ENCODE measurements at regions not wholly inside any gene's neighbourhood (a gene's known extent, or its start where the extent isn't known, plus 50 kb on each side); places are given as distances from the start of the nearest gene placed in this dataset.
A peak's percentile ranks its signal among the peaks of the same experiment; 100 is the strongest.

DNA sequence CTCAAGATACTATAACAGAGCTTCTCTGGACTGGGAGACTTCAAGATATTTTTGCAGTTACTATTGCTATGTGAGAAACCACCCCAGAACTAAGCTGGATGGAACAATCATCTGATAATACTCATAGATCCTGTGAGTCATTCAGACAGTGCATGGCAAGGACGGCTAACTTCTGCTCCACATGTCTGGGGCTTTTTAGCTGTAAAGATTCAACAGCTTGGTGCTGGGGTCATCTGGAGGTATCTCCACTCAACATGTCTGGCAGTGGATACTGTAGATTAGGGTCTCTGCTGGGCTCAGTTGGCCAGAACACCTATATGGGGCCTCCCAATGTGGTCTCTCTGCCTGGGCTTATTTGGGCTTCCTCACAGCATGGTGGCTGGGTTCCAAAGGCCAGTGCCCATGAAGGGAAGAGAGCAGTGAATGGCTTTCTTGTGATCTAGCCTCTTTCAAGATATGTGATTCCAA lies 117.3 kb upstream of the SLC7A14 start (continued):
- TF ChIP-seq ZNF431 (CRISPR knock-in tag; IDR thresholded peaks at IDR 0.05) (no peak), CBFA2T2 (conservative IDR thresholded peaks at IDR 0.05) (peak; percentile 90), ZFX (CRISPR knock-in tag; IDR thresholded peaks at IDR 0.05) (no peak), MYNN (IDR thresholded peaks at IDR 0.05) (peak; percentile 52; the same call in 1 of the 2 replicates), MYNN (CRISPR knock-in tag; IDR thresholded peaks at IDR 0.05) (no peak), HOXB6 (CRISPR knock-in tag; IDR thresholded peaks at IDR 0.05; ENCODE audit: borderline replicate concordance) (no peak), KAT8 (IDR thresholded peaks at IDR 0.05; ENCODE audit: low read depth) (no peak), RNF2 (IDR thresholded peaks at IDR 0.05) (peak; percentile 73), CBFB (CRISPR knock-in tag; IDR thresholded peaks at IDR 0.05) (no peak), ZNF23 (CRISPR knock-in tag; IDR thresholded peaks at IDR 0.05) (0 out of 2 replicates have a peak, but pooled peaks have one; percentile 21), SAP30 (IDR thresholded peaks at IDR 0.05; ENCODE audit: borderline replicate concordance, insufficient read depth, low read depth, low read length, poor library complexity, severe bottlenecking) (no peak)
- TF ChIP-seq, protein P1, sequence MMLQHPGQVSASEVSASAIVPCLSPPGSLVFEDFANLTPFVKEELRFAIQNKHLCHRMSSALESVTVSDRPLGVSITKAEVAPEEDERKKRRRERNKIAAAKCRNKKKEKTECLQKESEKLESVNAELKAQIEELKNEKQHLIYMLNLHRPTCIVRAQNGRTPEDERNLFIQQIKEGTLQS (IDR thresholded peaks at IDR 0.05): peak; percentile 88
- TF ChIP-seq, protein P1 (CRISPR knock-in tag; conservative IDR thresholded peaks at IDR 0.05): no peak
- TF ChIP-seq, protein P2, sequence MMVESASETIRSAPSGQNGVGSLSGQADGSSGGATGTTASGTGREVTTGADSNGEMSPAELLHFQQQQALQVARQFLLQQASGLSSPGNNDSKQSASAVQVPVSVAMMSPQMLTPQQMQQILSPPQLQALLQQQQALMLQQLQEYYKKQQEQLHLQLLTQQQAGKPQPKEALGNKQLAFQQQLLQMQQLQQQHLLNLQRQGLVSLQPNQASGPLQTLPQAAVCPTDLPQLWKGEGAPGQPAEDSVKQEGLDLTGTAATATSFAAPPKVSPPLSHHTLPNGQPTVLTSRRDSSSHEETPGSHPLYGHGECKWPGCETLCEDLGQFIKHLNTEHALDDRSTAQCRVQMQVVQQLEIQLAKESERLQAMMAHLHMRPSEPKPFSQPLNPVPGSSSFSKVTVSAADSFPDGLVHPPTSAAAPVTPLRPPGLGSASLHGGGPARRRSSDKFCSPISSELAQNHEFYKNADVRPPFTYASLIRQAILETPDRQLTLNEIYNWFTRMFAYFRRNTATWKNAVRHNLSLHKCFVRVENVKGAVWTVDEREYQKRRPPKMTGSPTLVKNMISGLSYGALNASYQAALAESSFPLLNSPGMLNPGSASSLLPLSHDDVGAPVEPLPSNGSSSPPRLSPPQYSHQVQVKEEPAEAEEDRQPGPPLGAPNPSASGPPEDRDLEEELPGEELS (CRISPR knock-in tag; IDR thresholded peaks at IDR 0.05; ENCODE audit: borderline replicate concordance): no peak
- TF ChIP-seq, protein P3, sequence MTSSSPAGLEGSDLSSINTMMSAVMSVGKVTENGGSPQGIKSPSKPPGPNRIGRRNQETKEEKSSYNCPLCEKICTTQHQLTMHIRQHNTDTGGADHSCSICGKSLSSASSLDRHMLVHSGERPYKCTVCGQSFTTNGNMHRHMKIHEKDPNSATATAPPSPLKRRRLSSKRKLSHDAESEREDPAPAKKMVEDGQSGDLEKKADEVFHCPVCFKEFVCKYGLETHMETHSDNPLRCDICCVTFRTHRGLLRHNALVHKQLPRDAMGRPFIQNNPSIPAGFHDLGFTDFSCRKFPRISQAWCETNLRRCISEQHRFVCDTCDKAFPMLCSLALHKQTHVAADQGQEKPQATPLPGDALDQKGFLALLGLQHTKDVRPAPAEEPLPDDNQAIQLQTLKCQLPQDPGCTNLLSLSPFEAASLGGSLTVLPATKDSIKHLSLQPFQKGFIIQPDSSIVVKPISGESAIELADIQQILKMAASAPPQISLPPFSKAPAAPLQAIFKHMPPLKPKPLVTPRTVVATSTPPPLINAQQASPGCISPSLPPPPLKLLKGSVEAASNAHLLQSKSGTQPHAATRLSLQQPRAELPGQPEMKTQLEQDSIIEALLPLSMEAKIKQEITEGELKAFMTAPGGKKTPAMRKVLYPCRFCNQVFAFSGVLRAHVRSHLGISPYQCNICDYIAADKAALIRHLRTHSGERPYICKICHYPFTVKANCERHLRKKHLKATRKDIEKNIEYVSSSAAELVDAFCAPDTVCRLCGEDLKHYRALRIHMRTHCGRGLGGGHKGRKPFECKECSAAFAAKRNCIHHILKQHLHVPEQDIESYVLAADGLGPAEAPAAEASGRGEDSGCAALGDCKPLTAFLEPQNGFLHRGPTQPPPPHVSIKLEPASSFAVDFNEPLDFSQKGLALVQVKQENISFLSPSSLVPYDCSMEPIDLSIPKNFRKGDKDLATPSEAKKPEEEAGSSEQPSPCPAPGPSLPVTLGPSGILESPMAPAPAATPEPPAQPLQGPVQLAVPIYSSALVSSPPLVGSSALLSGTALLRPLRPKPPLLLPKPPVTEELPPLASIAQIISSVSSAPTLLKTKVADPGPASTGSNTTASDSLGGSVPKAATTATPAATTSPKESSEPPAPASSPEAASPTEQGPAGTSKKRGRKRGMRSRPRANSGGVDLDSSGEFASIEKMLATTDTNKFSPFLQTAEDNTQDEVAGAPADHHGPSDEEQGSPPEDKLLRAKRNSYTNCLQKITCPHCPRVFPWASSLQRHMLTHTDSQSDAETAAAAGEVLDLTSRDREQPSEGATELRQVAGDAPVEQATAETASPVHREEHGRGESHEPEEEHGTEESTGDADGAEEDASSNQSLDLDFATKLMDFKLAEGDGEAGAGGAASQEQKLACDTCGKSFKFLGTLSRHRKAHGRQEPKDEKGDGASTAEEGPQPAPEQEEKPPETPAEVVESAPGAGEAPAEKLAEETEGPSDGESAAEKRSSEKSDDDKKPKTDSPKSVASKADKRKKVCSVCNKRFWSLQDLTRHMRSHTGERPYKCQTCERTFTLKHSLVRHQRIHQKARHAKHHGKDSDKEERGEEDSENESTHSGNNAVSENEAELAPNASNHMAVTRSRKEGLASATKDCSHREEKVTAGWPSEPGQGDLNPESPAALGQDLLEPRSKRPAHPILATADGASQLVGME (CRISPR knock-in tag; IDR thresholded peaks at IDR 0.05): no peak
- TF ChIP-seq, protein P4, sequence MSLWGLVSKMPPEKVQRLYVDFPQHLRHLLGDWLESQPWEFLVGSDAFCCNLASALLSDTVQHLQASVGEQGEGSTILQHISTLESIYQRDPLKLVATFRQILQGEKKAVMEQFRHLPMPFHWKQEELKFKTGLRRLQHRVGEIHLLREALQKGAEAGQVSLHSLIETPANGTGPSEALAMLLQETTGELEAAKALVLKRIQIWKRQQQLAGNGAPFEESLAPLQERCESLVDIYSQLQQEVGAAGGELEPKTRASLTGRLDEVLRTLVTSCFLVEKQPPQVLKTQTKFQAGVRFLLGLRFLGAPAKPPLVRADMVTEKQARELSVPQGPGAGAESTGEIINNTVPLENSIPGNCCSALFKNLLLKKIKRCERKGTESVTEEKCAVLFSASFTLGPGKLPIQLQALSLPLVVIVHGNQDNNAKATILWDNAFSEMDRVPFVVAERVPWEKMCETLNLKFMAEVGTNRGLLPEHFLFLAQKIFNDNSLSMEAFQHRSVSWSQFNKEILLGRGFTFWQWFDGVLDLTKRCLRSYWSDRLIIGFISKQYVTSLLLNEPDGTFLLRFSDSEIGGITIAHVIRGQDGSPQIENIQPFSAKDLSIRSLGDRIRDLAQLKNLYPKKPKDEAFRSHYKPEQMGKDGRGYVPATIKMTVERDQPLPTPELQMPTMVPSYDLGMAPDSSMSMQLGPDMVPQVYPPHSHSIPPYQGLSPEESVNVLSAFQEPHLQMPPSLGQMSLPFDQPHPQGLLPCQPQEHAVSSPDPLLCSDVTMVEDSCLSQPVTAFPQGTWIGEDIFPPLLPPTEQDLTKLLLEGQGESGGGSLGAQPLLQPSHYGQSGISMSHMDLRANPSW (CRISPR knock-in tag; IDR thresholded peaks at IDR 0.05): no peak
- TF ChIP-seq, protein P5, sequence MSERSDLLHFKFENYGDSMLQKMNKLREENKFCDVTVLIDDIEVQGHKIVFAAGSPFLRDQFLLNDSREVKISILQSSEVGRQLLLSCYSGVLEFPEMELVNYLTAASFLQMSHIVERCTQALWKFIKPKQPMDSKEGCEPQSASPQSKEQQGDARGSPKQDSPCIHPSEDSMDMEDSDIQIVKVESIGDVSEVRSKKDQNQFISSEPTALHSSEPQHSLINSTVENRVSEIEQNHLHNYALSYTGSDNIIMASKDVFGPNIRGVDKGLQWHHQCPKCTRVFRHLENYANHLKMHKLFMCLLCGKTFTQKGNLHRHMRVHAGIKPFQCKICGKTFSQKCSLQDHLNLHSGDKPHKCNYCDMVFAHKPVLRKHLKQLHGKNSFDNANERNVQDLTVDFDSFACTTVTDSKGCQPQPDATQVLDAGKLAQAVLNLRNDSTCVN (CRISPR knock-in tag; IDR thresholded peaks at IDR 0.05): no peak

Measured in K562 (cell line).